ENCODE measurements at regions not wholly inside any gene's neighbourhood (a gene's known extent, or its start where the extent isn't known, plus 50 kb on each side); places are given as distances from the start of the nearest gene placed in this dataset.

DNA sequence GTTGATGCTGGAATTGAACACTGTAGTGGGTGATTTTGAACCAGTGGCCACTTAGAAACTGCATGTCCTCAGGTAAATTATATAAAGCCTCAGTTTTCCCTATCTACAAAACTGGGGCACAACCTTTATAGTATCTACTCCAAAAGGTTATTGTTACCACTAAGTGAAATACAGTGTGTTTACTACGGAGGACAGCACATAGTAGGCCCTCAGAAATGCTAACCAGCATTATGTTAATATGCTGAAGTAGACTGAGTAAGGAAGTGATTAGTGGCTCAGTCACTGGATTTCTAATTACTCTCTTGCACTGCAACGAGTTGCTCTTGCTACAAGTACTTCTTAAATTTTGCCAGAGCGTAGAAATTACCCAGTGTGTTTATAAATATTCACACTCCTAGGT lies 139.5 kb downstream of the HAUS1 start:
- no peak for TF ChIP-seq POLR2A (IDR thresholded peaks at IDR 0.05)
- TF ChIP-seq, protein P1, sequence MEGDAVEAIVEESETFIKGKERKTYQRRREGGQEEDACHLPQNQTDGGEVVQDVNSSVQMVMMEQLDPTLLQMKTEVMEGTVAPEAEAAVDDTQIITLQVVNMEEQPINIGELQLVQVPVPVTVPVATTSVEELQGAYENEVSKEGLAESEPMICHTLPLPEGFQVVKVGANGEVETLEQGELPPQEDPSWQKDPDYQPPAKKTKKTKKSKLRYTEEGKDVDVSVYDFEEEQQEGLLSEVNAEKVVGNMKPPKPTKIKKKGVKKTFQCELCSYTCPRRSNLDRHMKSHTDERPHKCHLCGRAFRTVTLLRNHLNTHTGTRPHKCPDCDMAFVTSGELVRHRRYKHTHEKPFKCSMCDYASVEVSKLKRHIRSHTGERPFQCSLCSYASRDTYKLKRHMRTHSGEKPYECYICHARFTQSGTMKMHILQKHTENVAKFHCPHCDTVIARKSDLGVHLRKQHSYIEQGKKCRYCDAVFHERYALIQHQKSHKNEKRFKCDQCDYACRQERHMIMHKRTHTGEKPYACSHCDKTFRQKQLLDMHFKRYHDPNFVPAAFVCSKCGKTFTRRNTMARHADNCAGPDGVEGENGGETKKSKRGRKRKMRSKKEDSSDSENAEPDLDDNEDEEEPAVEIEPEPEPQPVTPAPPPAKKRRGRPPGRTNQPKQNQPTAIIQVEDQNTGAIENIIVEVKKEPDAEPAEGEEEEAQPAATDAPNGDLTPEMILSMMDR (IDR thresholded peaks at IDR 0.05), result no peak
